A204.1 (cell line): ENCODE measurements at regions not wholly inside any gene's neighbourhood (a gene's known extent, or its start where the extent isn't known, plus 50 kb on each side); places are given as distances from the start of the nearest gene placed in this dataset.

ENCODE experiments used
- FAIRE-seq: peaks from 2 replicates; lab custom pipeline; 2012; peaks lifted over from hg19 to GRCh38; lab: Jason Lieb, UNC

- FAIRE-seq = no peak
These were observed 254.5 kb upstream of the ROPN1 start for GRCh38 chr3:124246376-124246775.

DNA sequence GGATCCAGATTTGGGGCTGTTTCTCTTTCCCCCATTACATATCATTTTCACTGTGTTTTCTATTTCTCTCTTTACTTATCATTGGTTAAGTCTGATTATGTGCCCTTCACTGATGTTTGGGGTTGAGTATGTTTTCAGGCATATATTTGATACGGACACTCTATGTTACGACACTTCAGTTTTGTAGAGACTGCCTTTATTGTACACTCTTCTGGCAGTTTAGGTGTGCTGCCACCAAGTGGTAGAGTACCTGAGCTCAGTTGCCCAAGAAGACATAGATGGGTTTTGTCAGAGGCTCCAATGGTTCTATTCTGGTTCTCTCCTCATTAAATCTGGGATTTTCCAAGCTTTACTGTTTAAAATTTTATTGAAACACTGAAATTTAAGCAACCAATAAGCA is 255.0 kb upstream of the ROPN1 start:
- FAIRE-seq = no peak

DNA sequence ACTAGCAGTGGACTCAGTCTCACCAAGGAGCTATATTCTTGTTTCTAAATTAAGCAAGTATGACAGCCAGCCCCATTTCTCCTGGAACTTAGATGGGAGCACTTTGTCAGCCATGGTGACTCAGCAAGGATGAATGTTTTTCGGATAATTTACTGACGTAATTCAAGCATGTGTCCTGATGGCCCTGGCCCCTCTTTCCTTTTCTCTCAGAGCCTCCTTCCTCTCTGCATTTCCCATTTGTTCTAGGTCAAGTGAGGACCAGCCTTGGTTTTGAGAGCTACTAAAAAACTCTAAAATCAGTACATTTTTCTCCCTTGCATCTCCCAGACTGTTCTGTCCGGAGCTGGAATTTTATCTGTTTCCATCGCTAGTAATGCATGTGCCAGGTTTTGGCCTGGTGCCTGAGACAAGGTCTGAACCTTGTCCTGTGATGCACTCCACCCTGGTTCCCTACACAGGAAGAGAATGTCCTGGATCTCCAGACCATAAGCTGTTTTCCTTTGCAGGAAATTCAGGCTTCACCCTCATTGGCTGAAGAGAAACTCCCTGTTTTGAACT is 256.6 kb upstream of the ROPN1 start:
- no peak for FAIRE-seq

DNA sequence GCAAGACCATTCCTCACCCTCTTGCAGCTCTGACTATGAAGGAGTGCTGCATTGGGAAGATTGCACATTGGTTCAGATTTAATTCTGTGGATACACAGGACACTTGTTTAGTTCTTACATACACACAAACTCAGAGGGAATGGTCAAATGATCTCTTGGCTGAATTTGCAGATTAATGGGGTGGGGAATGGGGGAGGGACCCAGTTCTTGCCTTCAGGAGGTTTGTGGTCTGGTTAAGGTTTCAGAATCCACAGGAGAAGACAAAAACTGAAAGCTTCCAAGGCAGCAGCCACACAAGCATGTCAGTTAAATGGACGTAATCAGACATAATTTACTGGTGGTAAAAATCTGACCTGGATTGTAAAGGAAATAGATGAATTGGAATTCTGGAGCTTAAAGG is 257.1 kb upstream of the ROPN1 start:
- no peak for FAIRE-seq

- no peak for FAIRE-seq
These were observed 258.1 kb upstream of the ROPN1 start for GRCh38 chr3:124250053-124250452.

- FAIRE-seq = no peak
These were observed 264.2 kb upstream of the ROPN1 start for GRCh38 chr3:124256156-124256555.

GRCh38 chr3:124256599-124256998 is 264.7 kb upstream of the ROPN1 start:
- FAIRE-seq = no peak

- FAIRE-seq = no peak
These were observed 265.5 kb upstream of the ROPN1 start for GRCh38 chr3:124257336-124257864.

DNA sequence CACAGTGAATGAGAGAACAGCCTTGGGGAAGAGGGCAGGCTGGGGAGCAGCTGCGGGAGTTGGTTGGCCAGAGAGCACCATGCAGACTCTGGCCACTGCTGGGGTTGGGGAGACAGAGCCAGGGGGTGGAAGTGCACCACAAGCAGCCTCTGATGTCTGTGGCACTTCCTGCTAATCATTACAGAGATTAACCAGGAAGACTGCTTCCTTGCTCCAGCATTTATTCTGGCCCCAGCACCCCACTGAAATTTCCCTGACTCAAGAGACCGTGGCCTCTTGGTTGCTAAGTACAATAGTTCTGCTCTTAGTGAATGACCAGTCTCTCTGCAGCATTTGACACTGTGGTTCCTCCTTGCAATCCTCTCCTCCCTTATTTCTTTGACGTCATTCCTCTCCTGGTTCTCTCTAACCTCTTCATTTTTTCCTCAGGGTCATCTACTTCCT is 266.2 kb upstream of the ROPN1 start:
- FAIRE-seq = no peak

DNA sequence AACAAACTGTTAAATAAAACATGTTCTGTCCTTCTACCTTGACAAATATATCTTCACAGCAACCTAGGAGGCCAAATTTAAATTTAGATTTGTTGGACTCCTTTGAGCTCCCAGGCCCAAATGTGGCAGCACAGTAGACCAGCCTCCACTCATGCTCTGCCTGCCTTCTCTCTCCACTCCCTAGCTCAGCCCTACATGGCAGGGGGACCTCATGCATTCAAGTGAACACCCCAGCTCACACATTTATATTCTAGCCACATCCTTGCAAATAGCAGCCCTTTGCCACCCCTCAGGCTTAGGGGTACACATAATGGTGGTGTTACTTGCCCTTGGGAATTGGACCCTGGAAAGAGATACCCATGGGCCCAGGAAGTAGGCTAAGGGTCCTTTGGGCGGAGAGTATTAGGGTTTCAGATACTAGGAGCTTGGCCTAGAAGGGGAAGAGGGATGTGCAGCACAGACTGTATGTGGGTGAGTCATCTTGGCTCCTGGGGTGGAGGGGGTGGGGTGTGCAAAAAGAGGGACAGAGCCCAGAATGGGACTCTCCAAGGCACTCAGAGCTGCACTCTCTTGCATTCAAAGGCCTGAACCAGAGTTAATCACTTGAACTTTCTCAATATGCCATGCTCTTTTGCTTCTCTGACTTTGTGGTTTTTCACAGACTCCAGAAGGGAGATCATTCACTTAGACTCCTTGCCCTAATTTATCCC is 268.4 kb upstream of the ROPN1 start:
- FAIRE-seq = no peak

DNA sequence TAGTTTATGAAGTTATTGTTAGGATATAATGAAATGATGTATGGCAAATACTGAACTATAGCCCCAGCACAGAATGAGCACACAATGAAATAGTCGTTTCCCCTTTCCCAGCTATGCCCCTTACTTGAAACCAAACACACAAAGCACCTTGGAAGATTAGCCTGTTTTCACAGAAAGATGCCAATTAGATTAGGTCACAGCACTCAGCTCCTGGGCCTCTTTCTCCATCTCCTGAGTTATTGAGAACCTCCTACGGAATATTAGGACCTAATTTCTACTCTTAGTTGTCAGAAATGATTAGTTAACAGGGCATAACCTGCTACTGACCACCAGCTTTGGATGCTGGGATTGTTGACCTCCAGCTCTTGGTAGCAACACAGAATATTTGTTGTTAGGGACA is 269.4 kb upstream of the ROPN1 start:
- no peak for FAIRE-seq

DNA sequence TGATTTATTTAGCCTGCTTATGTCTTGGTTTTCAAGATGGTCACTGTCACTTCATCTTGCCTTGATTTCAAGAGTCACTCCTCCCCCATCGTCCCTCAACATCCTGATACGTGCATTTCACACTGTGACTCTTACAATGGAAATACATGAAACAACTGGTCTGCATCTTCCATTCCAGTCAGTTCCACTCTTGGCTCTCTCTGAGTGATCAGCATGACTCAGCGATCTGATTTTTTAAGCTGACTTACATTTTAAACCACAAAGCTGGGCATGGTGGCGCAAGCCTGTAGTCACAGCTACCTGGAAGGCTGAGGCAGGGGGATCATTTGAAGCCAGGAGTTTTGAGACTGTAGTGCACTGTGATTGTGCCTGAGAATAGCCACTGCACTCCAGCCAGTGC is 271.2 kb upstream of the ROPN1 start:
- no peak for FAIRE-seq

DNA sequence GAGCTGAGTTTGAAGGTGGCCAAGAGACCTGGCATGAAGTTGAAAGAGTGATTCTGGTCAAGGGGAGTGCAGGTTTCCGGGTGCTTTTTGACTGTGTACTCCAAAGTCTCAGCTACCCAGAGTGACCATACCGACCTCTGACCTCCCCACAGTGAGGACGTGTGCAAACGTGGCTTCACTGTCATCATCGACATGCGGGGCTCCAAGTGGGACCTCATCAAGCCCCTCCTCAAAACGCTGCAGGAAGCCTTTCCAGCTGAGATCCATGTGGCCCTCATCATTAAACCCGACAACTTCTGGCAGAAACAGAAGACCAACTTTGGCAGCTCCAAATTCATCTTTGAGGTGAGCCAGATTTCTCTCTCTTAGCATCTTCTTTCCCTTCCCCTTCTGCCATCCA is 272.4 kb upstream of the ROPN1 start:
- no peak for FAIRE-seq

DNA sequence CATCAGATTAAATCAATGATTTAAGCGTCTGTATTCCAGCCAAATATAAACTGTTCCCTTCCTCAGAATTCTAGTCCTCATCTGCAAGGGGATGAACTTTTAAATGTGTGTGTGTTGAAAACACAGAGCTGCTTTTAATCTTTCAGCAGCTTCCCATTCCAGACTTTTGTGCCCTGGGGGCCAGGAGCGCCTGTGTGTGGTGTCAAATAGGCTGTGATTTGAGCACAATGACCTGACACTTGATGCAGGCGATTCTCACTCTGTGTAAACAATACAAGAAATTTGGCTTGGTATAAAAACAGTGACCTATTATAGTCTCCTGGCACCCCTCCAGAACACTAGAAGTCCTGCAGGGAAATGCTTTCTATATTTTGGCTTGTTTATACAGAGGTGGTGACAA is 274.6 kb upstream of the ROPN1 start:
- no peak for FAIRE-seq

DNA sequence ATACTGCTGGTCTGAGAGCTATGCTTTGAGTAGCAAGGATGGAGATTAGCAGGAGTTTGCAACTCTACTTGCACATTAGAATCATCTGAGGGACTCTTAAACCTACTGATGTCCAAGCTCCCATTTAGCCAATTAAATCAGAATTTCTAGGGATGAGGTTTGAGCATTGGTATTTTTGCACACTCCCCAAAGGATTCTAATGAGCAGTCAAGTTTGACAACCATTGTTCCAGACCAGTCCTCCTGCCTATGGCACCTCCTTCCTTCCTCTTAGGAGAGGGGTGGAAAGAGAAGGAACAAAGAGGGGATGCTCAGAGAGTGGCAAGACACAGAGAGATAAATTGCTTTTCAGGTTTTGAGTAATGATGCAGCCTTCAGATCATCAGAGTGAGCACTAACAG is 275.5 kb upstream of the ROPN1 start:
- no peak for FAIRE-seq

DNA sequence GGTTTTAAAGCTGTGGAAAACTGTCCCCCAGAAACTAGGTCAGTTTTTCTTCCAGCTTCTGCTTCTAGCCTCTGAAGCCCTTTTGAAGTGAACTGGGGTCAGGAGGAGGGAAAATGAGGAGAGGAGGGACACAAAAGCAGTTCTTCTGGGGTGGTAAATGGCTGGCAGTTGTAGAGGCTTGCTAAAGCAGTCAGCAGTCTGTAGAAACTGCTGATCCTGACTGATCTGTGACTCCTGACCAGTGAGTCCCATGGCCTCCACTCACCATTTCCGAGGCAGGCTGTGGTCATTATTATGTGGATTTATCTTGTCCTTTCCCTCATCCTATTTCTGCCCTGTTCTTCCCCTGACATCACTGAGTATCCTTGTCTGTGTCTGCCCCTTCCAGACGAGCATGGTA is 276.4 kb upstream of the ROPN1 start:
- no peak for FAIRE-seq

DNA sequence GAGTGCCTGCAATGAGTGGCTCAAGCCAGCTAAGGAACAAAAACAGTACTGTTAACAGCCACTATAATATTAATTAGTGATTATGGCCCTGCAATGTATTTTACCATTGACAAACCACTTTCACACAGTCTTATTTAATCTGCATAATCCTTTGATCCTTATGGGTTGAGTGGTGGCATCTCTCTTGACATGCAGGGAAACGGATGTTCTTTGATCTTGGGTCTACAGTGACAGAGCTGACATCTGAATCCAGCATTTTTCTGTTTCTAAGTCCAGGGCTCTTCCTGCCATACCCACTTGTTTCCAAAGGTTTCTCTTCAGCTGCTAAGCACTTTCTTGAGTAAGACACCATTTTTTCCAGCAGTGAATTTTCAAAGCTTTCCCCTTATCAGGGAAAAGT is 277.7 kb upstream of the ROPN1 start:
- no peak for FAIRE-seq

DNA sequence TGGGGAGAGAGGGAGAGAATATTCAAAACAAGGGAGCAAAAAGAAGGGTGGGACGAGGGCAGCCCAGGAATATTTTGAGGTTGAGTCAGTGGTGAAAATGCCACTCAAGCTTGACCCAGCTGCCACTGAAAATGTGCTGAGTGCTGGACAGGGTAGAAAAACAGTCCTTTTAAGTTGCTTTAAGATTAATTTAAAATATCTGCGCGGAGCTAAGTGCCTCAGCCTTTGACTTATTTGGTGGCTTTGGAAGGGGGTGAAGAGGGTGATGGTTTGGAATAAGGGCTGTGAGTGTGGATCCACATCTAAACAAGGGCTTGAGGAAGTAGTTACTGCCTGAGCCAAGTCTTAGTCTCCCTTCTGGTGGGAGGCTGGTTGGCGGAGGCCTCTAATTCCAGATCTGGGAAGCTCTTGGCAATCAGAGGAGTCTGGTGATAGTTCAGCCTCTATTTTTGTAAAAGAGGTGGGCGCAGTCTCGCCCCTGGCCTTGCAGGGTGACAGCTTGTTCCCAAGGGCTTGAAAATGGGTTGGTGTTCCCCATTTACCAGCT is 280.8 kb upstream of the ROPN1 start:
- FAIRE-seq = no peak

GRCh38 chr3:124273651-124274050 is 281.7 kb upstream of the ROPN1 start:
- FAIRE-seq = no peak

DNA sequence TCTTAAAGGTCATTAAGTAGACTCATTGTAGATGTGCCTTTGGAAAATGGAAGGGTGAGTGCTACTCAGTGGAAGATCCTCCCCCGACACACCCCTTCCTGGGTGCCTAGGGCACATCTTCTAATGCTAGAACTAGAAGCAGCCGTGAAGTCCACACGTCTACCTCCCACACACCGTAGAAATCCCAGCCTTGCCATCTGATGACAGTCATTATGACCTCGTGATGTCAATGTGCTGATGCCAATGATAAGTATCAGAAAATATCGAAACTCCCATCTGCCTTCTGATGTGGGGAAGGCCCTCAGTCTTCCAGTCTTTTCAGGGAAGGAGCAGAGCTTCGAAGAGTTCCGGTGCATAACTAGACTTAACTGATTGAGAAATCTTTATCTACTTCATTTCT is 282.1 kb upstream of the ROPN1 start:
- FAIRE-seq = no peak

GRCh38 chr3:124275412-124275811 is 283.5 kb upstream of the ROPN1 start:
- FAIRE-seq = no peak

- no peak for FAIRE-seq
These were observed 284.2 kb upstream of the ROPN1 start for GRCh38 chr3:124276133-124276532.

DNA sequence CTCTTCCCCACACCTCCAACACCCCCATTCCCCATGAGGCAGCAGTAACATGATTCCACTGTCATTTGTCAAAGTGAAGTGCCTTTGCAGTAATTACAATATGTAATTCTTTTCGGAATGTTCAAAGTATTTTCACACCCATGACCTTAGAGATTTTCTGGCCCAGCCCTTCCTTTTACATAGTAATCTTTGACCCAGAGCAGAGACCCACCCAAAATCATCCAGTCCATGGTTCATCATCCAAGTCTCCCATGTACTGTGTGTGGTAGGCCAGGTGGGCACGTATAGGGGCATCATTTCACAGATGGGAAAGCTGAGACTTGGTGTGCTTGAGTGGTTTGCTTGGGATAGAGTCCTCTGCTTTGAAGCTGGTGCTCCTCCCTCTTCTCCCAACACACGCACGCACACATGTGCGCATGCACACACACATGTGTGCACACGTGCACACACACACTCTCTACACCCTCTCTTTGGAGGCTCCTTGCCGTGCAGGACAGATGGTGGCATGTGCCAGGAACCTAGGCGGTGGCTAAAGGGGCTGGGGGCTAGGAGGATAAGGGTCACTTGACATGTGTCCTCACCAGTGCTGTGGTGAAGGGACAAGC is 284.7 kb upstream of the ROPN1 start:
- FAIRE-seq = no peak
